Panc1 (cell line): ENCODE measurements at regions not wholly inside any gene's neighbourhood (a gene's known extent, or its start where the extent isn't known, plus 50 kb on each side); places are given as distances from the start of the nearest gene placed in this dataset.

Source experiments
- ATAC-seq: fragments of 200-7000 bp; cut with Tn5 transposase; 2 replicates; pipeline ENCODE4 v1.9.1; 2020; ENCODE audit warnings: mild to moderate bottlenecking, moderate library complexity
- BruUV-seq: library from RNA; stranded (reverse); fragments of 400-500 nt; replicated peaks from 2 replicates; lab custom pipeline; 2021; lab: Mats Ljungman, UMichigan
- CTCF ChIA-PET: fragments of 300-600 bp; sonication (Branson Sonifier 250); formaldehyde crosslinking; loops from one replicate; lab custom pipeline; 2022; ENCODE audit warnings: antibody characterized with exemption; lab: Charles Lee
- POLR2A ChIA-PET: fragments of 300-600 bp; sonication (Branson Sonifier 250); formaldehyde crosslinking; loops from one replicate; lab custom pipeline; 2022; ENCODE audit warnings: antibody characterized with exemption; lab: Charles Lee
- DNase-seq: peaks from one replicate; pipeline ENCODE4 v3.0.0-alpha.2; 2010; ENCODE audit warnings: low read depth, low spot score
- H3K27ac ChIP-seq: 2 replicates; pipeline ENCODE4 v1.5.1; 2011; ENCODE audit warnings: mild to moderate bottlenecking, low read length, inconsistent platforms
- H3K27me3 ChIP-seq: fragments of 200-500 bp; sonication (Bioruptor generic); 2 replicates; pipeline ENCODE4 v1.6.0; 2014; ENCODE audit warnings: low read length, inconsistent platforms; ENCODE audit not compliant: control insufficient read depth, insufficient read depth
- H3K36me3 ChIP-seq: fragments of 200-500 bp; sonication (Bioruptor generic); 2 replicates; pipeline ENCODE4 v1.5.1; 2014; ENCODE audit warnings: inconsistent platforms, mild to moderate bottlenecking, low read length, moderate library complexity; ENCODE audit not compliant: control insufficient read depth, insufficient read depth
- H3K4me1 ChIP-seq: 2 replicates; pipeline ENCODE4 v1.5.1; 2011; ENCODE audit warnings: inconsistent platforms, mild to moderate bottlenecking, low read length, moderate library complexity; ENCODE audit not compliant: control insufficient read depth, insufficient read depth
- H3K4me3 ChIP-seq, 2 experiments: 2 replicates each; pipeline ENCODE4 v1.5.1; 2011 to 2012; ENCODE audit warnings: low read depth in 2 of 2, low read length in 2 of 2, mild to moderate bottlenecking in 2 of 2, inconsistent platforms in 1 of 2, moderate library complexity in 1 of 2
- H3K9me3 ChIP-seq: fragments of 200-500 bp; sonication (Bioruptor generic); 2 replicates; pipeline ENCODE4 v1.5.1; 2014; ENCODE audit warnings: low read depth, mild to moderate bottlenecking, inconsistent platforms, low read length, moderate library complexity; ENCODE audit not compliant: control insufficient read depth, insufficient read depth
- CTCF ChIP-seq: fragments of 450-650 bp; IDR thresholded peaks from 2 replicates; pipeline ENCODE4 v1.5.1; 2017; ENCODE audit warnings: mild to moderate bottlenecking
- POLR2AphosphoS5 ChIP-seq: IDR thresholded peaks from 2 replicates; pipeline ENCODE4 v1.6.1; 2012; ENCODE audit warnings: mild to moderate bottlenecking, low read depth, low read length, moderate library complexity
- REST ChIP-seq, 2 experiments: IDR thresholded peaks; 2 replicates each; pipeline ENCODE4 v1.6.1; 2011 to 2012; ENCODE audit warnings: low read depth in 2 of 2, control low read depth in 1 of 2, low read length in 1 of 2, mild to moderate bottlenecking in 1 of 2, moderate library complexity in 1 of 2; ENCODE audit not compliant: insufficient read depth in 1 of 2
- SIN3A ChIP-seq: IDR thresholded peaks from 2 replicates; pipeline ENCODE4 v1.6.1; 2012; ENCODE audit warnings: low read depth, mild to moderate bottlenecking, low read length, moderate library complexity, borderline replicate concordance; ENCODE audit not compliant: insufficient read depth
- TCF7L2 ChIP-seq: IDR thresholded peaks from 2 replicates; pipeline ENCODE4 v1.6.1; 2011; ENCODE audit warnings: mild to moderate bottlenecking, low read depth, low read length, inconsistent platforms
- in situ Hi-C: cut with HindIII; loops from 2 replicates; pipeline ENCODE4 v1.10.0; 2016; ENCODE audit warnings: low sequenced_read_pairs, low pct_unique_long_range_greater_than_20kb
- intact Hi-C: fragments of 100-400 bp; cut with micrococcal nuclease; formaldehyde crosslinking; loops from one replicate; pipeline ENCODE4 v1.10.0; 2022; ENCODE audit not compliant: unreplicated experiment

DNA sequence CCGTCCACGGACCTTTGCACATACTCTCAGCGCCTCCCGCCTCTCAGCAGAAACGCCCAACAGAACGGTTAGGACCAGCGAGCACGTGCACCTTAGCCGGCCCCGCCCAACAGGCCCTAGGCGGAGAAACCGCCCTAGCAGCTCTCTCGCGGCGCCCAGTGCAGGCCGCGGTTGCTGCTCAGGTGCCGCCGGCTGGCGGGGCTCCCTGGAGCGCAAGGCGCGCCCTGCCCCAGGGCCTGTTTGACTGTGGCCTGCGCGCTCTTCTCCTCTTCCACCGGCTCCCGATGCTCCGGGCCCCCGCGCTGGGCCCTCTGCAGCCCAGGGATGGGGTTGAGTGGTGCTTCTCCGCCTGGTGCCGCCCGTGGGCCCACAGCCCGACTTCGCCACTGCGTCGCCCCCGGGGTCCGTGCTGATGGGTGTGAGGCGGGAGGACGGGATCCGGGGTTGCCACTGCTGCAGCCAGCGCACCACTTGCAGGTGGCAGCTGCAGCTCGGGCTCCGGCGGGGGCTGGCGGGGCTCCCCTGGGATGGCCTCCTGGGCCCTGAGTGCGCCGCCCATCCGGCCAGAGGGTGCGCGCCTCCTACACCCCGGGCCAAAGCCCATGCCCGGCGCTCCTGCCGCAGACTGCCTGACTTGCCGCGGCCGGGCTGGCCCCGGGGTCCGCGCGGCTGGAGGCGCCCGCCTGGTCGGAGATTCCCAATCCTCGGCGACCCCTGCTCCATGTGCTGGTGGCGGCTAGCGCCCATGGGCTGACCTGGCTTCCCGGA is 1889.4 kb upstream of the CDH9 start:
- in situ Hi-C loops (no loop called here), intact Hi-C loops (no loop called here)
- Histone ChIP-seq H3K27me3 (no peaks in the 10 kb centered on the region), H3K27ac (no peak overlapping the region), H3K4me3 (no peak overlapping the region), H3K4me1 (no peaks in the 10 kb centered on the region), H3K36me3 (no peaks in the 10 kb centered on the region), H3K9me3 (no peaks in the 10 kb centered on the region)
- ChIA-PET POLR2A (no interaction called here), CTCF (no interaction called here)
- no TSS peak for BruUV-seq
- ATAC-seq (no peak), DNase-seq (no peak)
- TF ChIP-seq POLR2AphosphoS5 (no peak), REST (IDR thresholded peaks at IDR 0.05; ENCODE audit: insufficient read depth in 1 of 2, low read depth in 2 of 2, low read length in 1 of 2) (no peak), CTCF (no peak), TCF7L2 (no peak), SIN3A (no peak)

GRCh38 chr5:28926422-28926821 is 1888.0 kb upstream of the CDH9 start:
- DNase-seq (no peak), ATAC-seq (no peak)
- H3K27me3 ChIP-seq = no peaks in the 10 kb centered on the region
- no TSS peak for BruUV-seq
- H3K4me3 ChIP-seq = no peak overlapping the region
- no peak overlapping the region for H3K27ac ChIP-seq
- intact Hi-C loops (no loop called here), in situ Hi-C loops (no loop called here)
- no peaks in the 10 kb centered on the region for H3K4me1 ChIP-seq
- H3K36me3 ChIP-seq = no peaks in the 10 kb centered on the region
- ChIA-PET CTCF (no interaction called here), POLR2A (no interaction called here)
- no peaks in the 10 kb centered on the region for H3K9me3 ChIP-seq
- TF ChIP-seq SIN3A = no peak
- TF ChIP-seq CTCF = no peak
